ENCODE measurements at regions not wholly inside any gene's neighbourhood (a gene's known extent, or its start where the extent isn't known, plus 50 kb on each side); places are given as distances from the start of the nearest gene placed in this dataset.

DNA sequence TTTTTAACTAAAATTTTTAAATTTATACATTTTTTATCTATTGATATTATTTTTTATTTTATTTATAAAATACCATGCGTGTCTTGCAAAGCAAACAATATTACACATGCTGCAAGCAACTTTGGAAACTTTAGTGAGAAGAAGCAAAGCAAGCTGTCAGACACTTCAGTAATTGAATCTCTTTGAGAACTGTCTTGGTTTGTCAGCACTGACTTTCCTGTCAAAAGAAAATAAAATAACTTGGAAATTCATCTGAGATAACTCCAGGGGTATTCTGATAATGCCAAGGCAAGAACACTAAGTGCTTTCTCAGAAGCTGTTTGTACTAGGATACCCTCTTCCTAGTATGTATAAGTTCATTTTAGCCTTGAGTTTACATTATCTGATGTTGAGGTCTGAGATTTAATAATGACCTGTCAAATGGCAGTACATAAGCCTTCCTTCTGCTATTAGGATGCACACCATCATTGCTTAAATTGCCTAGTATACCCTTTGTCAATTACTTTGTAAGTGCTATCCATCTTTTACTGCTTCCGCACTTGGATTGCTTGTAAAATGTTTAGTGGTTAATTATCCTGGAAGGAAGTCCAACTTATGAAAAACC is 624.2 kb upstream of the AGA start:
- no peak for DNase-seq (ENCODE audit: extremely low spot score)
- no peak overlapping the region for H3K4me3 ChIP-seq
- intact Hi-C loops (cut with DNase I): no loop called here
- WGBS: 93% methylated on average over 2 of the region's 2 CpGs
- no peaks in the 10 kb centered on the region for H3K4me1 ChIP-seq
- no peaks in the 10 kb centered on the region for H3K27me3 ChIP-seq
- H3K9me3 ChIP-seq: no peaks in the 10 kb centered on the region
- H3K36me3 ChIP-seq: no peaks in the 10 kb centered on the region
- H3K27ac ChIP-seq (replicated peaks in 1 of 4): no peak overlapping the region
- TF ChIP-seq POLR2A (IDR thresholded peaks at IDR 0.05; ENCODE audit: low read depth): no peak
- no peak for TF ChIP-seq POLR2AphosphoS5 (IDR thresholded peaks at IDR 0.05)
- no peak for TF ChIP-seq EP300 (IDR thresholded peaks at IDR 0.05)
- TF ChIP-seq, protein P1, sequence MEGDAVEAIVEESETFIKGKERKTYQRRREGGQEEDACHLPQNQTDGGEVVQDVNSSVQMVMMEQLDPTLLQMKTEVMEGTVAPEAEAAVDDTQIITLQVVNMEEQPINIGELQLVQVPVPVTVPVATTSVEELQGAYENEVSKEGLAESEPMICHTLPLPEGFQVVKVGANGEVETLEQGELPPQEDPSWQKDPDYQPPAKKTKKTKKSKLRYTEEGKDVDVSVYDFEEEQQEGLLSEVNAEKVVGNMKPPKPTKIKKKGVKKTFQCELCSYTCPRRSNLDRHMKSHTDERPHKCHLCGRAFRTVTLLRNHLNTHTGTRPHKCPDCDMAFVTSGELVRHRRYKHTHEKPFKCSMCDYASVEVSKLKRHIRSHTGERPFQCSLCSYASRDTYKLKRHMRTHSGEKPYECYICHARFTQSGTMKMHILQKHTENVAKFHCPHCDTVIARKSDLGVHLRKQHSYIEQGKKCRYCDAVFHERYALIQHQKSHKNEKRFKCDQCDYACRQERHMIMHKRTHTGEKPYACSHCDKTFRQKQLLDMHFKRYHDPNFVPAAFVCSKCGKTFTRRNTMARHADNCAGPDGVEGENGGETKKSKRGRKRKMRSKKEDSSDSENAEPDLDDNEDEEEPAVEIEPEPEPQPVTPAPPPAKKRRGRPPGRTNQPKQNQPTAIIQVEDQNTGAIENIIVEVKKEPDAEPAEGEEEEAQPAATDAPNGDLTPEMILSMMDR (IDR thresholded peaks at IDR 0.05): no peak

DNA sequence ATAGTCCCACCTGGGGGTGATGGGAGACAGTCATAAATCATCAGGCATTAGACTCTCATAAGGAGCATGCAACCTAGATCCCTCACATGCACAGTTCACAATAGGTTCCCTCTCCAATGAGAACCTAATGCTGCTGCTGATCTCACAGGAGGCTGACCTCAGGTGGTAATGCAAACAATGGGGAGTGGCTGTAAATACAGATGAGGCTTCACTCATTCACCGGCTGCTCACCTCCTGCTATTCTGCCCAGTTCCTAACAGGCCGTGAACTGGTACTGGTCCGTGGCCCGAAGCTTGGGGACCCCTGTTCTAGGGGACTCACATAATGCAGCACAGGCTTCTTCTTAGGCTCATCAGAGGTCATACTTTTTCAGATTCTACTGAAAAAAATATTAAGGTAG is 625.9 kb upstream of the AGA start:
- TF ChIP-seq, protein P1 (IDR thresholded peaks at IDR 0.05): no peak
- TF ChIP-seq EP300 (IDR thresholded peaks at IDR 0.05) (no peak), POLR2A (IDR thresholded peaks at IDR 0.05; ENCODE audit: low read depth) (no peak)
- WGBS: 77% methylated on average over 4 of the region's 4 CpGs
- no peaks in the 10 kb centered on the region for H3K4me1 ChIP-seq
- H3K4me3 ChIP-seq: no peak overlapping the region
- intact Hi-C loops (cut with DNase I): no loop called here
- DNase-seq (ENCODE audit: extremely low spot score): no peak
- H3K36me3 ChIP-seq: no peaks in the 10 kb centered on the region
- H3K27me3 ChIP-seq: no peaks in the 10 kb centered on the region
- no peak overlapping the region for H3K27ac ChIP-seq (replicated peaks in 1 of 4)
- no peaks in the 10 kb centered on the region for H3K9me3 ChIP-seq

DNA sequence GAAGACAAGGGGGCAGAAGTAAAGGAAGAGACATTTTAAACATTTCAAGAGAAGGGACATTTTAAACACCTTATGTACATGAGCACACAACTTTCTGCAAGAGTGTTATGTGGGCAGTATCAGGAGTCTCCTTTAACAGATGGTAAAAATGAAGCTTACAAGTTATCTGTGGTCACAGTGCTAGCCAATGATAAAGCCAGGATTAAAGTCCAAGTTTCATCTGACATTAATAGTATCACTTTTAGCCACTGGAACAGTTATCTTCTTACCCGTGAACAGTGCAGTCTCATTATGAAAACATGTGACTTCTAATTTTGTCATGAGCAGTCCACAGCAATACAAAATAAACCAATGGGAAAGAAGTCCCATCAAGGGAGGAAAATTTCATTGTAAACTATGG is 627.9 kb upstream of the AGA start:
- H3K4me3 ChIP-seq: no peak overlapping the region
- no peaks in the 10 kb centered on the region for H3K9me3 ChIP-seq
- intact Hi-C loops (cut with DNase I): no loop called here
- no peak overlapping the region for H3K27ac ChIP-seq (replicated peaks in 1 of 4)
- no peak for DNase-seq (ENCODE audit: extremely low spot score)
- no peaks in the 10 kb centered on the region for H3K27me3 ChIP-seq
- 57% methylated on average over 1 of the region's 1 CpG for WGBS
- TF ChIP-seq POLR2A (IDR thresholded peaks at IDR 0.05; ENCODE audit: low read depth): no peak
- TF ChIP-seq, protein P1 (IDR thresholded peaks at IDR 0.05): no peak
- TF ChIP-seq POLR2AphosphoS5 (IDR thresholded peaks at IDR 0.05): no peak
- TF ChIP-seq EP300 (IDR thresholded peaks at IDR 0.05): no peak
- H3K4me1 ChIP-seq: no peaks in the 10 kb centered on the region
- H3K36me3 ChIP-seq: no peaks in the 10 kb centered on the region

DNA sequence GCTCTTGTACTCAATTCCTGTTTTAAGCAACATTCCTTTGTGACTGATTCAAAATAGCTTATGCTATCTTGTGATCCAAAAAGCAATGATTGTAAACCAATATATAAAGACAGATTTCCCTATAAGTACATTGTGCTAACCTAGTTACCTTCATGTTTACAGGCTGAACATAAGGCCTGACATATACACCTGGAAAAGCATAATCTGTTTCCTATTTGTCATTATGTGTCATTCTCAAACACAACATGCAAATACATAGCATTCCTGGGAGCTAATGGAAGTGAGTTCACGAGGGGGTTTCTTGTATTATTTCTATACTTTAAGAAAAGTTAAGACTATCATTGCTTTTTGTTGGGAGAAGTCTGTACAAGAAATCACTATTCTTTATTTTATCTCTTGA is 638.1 kb upstream of the AGA start:
- Histone ChIP-seq H3K4me1 (no peaks in the 10 kb centered on the region), H3K27me3 (no peaks in the 10 kb centered on the region), H3K36me3 (no peaks in the 10 kb centered on the region), H3K4me3 (no peak overlapping the region), H3K9me3 (no peaks in the 10 kb centered on the region), H3K27ac (replicated peaks in 1 of 4) (no peak overlapping the region)
- no peak for DNase-seq (ENCODE audit: extremely low spot score)
- 71% methylated on average over 1 of the region's 1 CpG for WGBS
- intact Hi-C loops (cut with DNase I): no loop called here
- TF ChIP-seq EP300 (IDR thresholded peaks at IDR 0.05): no peak
- no peak for TF ChIP-seq POLR2AphosphoS5 (IDR thresholded peaks at IDR 0.05)
- TF ChIP-seq, protein P1 (IDR thresholded peaks at IDR 0.05): no peak
- no peak for TF ChIP-seq POLR2A (IDR thresholded peaks at IDR 0.05; ENCODE audit: low read depth)

DNA sequence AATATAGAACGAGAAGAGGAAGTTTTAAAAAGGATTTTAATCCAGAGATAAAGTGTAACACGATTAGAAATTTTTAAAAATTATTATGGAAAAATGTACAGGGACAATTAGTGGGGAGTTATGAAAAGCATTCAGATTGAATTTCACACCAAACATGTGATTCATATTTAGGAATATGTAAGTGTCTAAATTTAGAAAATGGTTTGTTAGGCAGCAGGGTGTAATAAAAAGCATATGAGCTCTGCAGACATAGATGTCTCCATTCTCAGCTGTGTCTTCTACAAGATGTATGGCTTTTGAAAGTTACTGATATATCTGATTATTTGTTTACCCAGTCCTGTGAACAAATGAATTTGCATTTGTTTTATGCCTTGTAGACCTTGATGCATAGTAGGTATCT is 638.9 kb upstream of the AGA start:
- H3K4me3 ChIP-seq: no peak overlapping the region
- no peaks in the 10 kb centered on the region for H3K27me3 ChIP-seq
- no peak overlapping the region for H3K27ac ChIP-seq (replicated peaks in 1 of 4)
- H3K4me1 ChIP-seq: no peaks in the 10 kb centered on the region
- H3K36me3 ChIP-seq: no peaks in the 10 kb centered on the region
- no peak for DNase-seq (ENCODE audit: extremely low spot score)
- 62% methylated on average over 2 of the region's 2 CpGs for WGBS
- intact Hi-C loops (cut with DNase I): no loop called here
- H3K9me3 ChIP-seq: no peaks in the 10 kb centered on the region
- TF ChIP-seq POLR2AphosphoS5 (IDR thresholded peaks at IDR 0.05) (no peak), EP300 (IDR thresholded peaks at IDR 0.05) (no peak), POLR2A (IDR thresholded peaks at IDR 0.05; ENCODE audit: low read depth) (no peak)
- TF ChIP-seq, protein P1 (IDR thresholded peaks at IDR 0.05): no peak

All from esophagus muscularis mucosa (tissue), 4 donors.